Endothelial cell (in vitro differentiated cells): ENCODE measurements at regions not wholly inside any gene's neighbourhood (a gene's known extent, or its start where the extent isn't known, plus 50 kb on each side); places are given as distances from the start of the nearest gene placed in this dataset.
"Not testable (repeated sequence)": the region's sequence is repeated elsewhere in the genome, so short reads cannot be mapped to it uniquely, and the experiment has no call there.

Source experiments
- DNase-seq: peaks from one replicate; pipeline ENCODE4 v3.0.0; 2021; ENCODE audit warnings: low spot score
- H3K27ac Mint-ChIP-seq: one replicate; pipeline ENCODE4 v1.8.0; 2021; ENCODE audit warnings: mixed read lengths, inconsistent platforms; ENCODE audit not compliant: unreplicated experiment
- H3K27me3 Mint-ChIP-seq: one replicate; pipeline ENCODE4 v1.8.0; 2021; ENCODE audit warnings: mild to moderate bottlenecking, moderate library complexity, mixed read lengths, inconsistent platforms; ENCODE audit not compliant: unreplicated experiment
- H3K36me3 Mint-ChIP-seq: one replicate; pipeline ENCODE4 v1.8.0; 2021; ENCODE audit warnings: mild to moderate bottlenecking, low read depth, mixed read lengths, inconsistent platforms; ENCODE audit not compliant: unreplicated experiment
- H3K4me1 Mint-ChIP-seq: one replicate; pipeline ENCODE4 v1.8.0; 2021; ENCODE audit warnings: mild to moderate bottlenecking, mixed read lengths, inconsistent platforms; ENCODE audit not compliant: unreplicated experiment
- H3K4me3 Mint-ChIP-seq: one replicate; pipeline ENCODE4 v1.8.0; 2021; ENCODE audit warnings: mild to moderate bottlenecking, mixed read lengths, inconsistent platforms; ENCODE audit not compliant: unreplicated experiment
- H3K9me3 Mint-ChIP-seq: one replicate; pipeline ENCODE4 v1.8.0; 2021; ENCODE audit warnings: mixed read lengths, inconsistent platforms; ENCODE audit not compliant: unreplicated experiment
- TF ChIP-seq, protein P1 (sequence below): fragments of 200-600 bp; sonication (generic); IDR thresholded peaks from one replicate; pipeline ENCODE4 v1.5.0; 2021; ENCODE audit warnings: antibody characterized with exemption; ENCODE audit not compliant: unreplicated experiment

DNA sequence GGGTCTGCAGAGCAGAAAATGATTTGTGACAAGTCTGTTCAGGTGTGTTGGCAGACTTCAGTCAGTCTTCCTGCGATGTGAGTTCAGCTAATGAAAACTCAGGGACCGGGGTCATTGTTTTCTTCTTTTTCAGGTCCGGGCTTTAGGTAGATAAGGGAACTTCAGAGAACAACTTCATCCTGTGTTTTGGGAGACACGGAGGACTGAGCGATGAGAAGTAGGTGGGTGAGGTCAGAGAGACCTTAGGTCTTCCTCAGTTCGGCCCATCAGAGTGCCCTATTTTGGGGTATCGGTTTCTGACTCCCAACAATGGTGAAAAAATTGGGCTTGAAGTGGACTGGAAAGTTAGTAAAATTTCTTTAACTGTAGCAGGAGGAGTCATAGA lies 88.9 kb upstream of the ATF7IP2 start:
- Mint-ChIP-seq H3K27ac (no peak overlapping the region), H3K4me1 (no peaks in the 10 kb centered on the region), H3K4me3 (no peak overlapping the region), H3K27me3 (peaks cover 2% of the 10 kb centered on the region), H3K36me3 (peaks cover 6% of the 10 kb centered on the region), H3K9me3 (no peaks in the 10 kb centered on the region)
- no peak for DNase-seq
- TF ChIP-seq, protein P1, sequence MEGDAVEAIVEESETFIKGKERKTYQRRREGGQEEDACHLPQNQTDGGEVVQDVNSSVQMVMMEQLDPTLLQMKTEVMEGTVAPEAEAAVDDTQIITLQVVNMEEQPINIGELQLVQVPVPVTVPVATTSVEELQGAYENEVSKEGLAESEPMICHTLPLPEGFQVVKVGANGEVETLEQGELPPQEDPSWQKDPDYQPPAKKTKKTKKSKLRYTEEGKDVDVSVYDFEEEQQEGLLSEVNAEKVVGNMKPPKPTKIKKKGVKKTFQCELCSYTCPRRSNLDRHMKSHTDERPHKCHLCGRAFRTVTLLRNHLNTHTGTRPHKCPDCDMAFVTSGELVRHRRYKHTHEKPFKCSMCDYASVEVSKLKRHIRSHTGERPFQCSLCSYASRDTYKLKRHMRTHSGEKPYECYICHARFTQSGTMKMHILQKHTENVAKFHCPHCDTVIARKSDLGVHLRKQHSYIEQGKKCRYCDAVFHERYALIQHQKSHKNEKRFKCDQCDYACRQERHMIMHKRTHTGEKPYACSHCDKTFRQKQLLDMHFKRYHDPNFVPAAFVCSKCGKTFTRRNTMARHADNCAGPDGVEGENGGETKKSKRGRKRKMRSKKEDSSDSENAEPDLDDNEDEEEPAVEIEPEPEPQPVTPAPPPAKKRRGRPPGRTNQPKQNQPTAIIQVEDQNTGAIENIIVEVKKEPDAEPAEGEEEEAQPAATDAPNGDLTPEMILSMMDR: no peak

DNA sequence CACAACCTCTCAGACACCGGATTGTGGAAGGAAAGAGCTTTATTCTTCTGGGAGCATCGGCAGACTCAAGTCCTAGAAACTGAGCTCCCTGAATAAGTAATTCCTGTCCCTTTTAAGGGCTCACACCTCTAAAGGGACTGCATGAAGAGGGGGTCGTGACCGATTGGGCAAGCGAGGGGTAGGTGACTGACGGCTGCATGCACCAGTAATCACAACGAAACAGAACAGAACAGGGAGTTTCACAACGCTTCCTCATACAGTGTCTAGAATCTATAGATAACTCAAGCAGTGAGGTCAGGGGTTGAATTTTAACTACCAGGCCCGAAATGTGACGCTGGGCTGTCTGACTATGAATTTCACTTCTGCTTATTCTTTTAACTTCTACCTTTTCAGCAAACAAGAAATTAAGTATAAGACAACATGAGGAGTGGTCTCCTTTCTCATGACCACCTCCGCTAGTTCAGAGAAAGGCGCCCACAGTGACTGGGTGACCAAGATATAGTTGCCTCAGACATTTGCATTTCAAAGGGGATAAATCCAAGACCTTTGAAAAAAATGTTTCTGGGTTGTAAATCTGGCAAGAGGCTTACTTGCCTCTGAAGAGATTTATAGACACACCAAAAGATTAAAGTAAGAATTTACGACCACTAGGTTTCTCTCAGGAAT lies 88.4 kb upstream of the ATF7IP2 start:
- no peak overlapping the region for H3K4me3 Mint-ChIP-seq
- no peak for DNase-seq
- peaks cover 2% of the 10 kb centered on the region for H3K27me3 Mint-ChIP-seq
- TF ChIP-seq, protein P1: no peak
- H3K27ac Mint-ChIP-seq: no peak overlapping the region
- H3K4me1 Mint-ChIP-seq: no peaks in the 10 kb centered on the region
- H3K9me3 Mint-ChIP-seq: no peaks in the 10 kb centered on the region
- H3K36me3 Mint-ChIP-seq: peaks cover 6% of the 10 kb centered on the region

DNA sequence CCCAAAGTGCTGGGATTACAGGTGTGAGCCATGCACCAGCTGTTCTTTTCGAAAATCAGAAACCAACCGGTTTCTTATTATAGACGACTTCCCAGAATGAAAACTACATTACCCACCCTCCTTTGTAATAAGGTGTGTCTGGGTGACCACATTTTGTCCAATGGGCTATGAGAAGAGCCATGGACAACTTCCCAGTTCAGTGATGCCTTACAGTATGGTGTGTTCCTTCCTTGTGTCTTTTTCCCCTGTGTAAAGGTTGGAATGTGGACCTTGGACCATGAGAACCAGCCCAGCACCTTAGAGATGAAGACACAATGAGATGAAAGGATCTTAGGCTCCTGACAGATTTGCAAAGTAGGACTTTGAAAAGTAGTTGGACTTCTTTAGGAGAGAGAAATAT lies 85.0 kb upstream of the ATF7IP2 start:
- no peak overlapping the region for H3K4me3 Mint-ChIP-seq
- DNase-seq: no peak
- H3K36me3 Mint-ChIP-seq: no peaks in the 10 kb centered on the region
- H3K27ac Mint-ChIP-seq: no peak overlapping the region
- peaks cover 2% of the 10 kb centered on the region for H3K27me3 Mint-ChIP-seq
- no peaks in the 10 kb centered on the region for H3K9me3 Mint-ChIP-seq
- TF ChIP-seq, protein P1: no peak
- no peaks in the 10 kb centered on the region for H3K4me1 Mint-ChIP-seq

DNA sequence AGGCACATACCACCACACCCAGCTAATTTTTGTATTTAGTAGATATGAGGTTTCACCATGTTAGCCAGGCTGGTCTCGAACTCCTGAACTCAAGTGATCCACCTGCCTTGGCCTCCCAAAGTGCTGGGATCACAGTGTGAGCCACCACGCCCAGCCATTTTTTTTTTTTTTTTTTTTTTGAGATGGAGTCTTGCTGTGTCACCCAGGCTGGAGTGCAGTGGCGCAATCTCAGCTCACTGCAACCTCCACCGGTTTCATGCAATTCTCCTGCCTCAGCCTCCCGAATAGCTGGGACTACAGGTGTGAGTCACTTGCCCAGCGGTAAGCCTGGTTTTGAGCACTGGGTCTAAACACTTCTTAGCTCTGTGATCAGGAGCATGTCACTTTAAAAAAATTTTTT lies 84.3 kb upstream of the ATF7IP2 start:
- DNase-seq, H3K27ac Mint-ChIP-seq, H3K9me3 Mint-ChIP-seq, H3K4me3 Mint-ChIP-seq, H3K4me1 Mint-ChIP-seq, H3K27me3 Mint-ChIP-seq, H3K36me3 Mint-ChIP-seq: not testable (repeated sequence)

DNA sequence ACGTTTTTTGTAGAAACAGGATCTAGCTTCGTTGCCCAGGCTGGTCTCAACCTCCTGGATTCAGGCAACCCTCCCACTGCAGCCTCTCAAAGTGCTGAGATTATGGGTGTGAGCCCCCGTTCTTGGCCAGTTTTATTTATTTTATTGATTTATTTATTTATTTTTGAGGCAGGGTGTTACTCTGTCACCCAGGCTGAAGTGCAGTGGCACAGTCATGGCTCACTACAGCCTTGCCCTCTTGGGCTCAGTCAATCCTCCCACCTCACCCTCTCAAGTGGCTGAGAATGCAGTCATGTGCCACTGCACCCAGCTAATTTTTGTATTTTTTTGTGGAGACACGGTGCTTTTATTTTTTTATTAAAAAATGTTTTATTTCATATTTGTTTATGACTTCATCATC lies 79.9 kb upstream of the ATF7IP2 start:
- DNase-seq: no peak
- TF ChIP-seq, protein P1: no peak
- no peaks in the 10 kb centered on the region for H3K4me1 Mint-ChIP-seq
- no peak overlapping the region for H3K27ac Mint-ChIP-seq
- H3K9me3 Mint-ChIP-seq: no peaks in the 10 kb centered on the region
- no peaks in the 10 kb centered on the region for H3K36me3 Mint-ChIP-seq
- no peaks in the 10 kb centered on the region for H3K27me3 Mint-ChIP-seq
- H3K4me3 Mint-ChIP-seq: no peak overlapping the region
